Epithelial cell of esophagus (primary cell): ENCODE measurements at regions not wholly inside any gene's neighbourhood (a gene's known extent, or its start where the extent isn't known, plus 50 kb on each side); places are given as distances from the start of the nearest gene placed in this dataset.
A peak's percentile ranks its signal among the peaks of the same experiment; 100 is the strongest.

Experiments used
- DNase-seq: peaks from one replicate; pipeline ENCODE4 v3.0.0; 2010; ENCODE audit warnings: low read depth
- H3K4me3 ChIP-seq: 2 replicates; pipeline ENCODE4 v1.5.1; 2011; ENCODE audit warnings: mild to moderate bottlenecking, low read length, control low read depth
- TF ChIP-seq, protein P1 (sequence below): IDR thresholded peaks from 2 replicates; pipeline ENCODE4 v1.5.1; 2011; ENCODE audit warnings: low read depth, mild to moderate bottlenecking, low read length, control low read depth, inconsistent platforms; ENCODE audit not compliant: insufficient read depth; ENCODE audit errors: missing control alignments

DNA sequence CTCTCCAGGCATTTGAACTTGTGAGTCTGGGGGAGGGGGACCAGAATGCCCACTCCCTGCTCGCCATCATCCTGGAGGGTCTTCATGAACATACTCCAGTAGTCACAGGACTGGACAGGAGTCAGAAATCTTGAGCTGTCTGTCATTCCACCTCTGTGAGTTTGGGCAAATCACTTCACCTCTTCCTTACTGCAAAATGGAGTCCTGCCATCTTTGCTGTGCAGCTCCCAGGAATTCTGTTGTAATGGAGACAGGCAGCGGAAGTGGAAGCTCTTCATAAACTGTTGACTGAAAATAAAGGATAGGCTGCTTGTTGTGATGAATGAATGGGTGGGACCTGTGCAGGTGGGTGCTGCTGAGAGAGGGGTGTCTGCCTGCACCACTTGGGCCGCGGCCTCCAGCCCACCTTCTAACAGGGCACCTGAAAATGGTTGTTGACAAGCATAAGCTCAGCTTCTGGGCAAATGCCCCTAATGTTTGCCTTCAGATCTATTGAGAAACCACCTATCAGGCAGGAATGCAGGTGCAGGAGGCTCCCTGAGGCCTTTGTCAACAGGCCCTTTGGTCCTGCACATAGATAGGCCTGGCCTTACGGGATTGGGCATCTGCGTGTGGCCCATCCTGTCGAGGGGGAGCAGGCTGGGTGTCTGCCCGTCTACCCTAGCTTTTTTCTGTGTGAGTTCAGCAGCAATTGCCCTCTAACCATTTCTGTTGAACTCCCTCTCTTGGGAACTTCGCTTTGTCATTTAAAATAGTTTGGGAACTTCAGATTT is 321.0 kb downstream of the RPS6KC1 start:
- DNase-seq, result no peak
- H3K4me3 ChIP-seq, result no peak overlapping the region
- TF ChIP-seq, protein P1, sequence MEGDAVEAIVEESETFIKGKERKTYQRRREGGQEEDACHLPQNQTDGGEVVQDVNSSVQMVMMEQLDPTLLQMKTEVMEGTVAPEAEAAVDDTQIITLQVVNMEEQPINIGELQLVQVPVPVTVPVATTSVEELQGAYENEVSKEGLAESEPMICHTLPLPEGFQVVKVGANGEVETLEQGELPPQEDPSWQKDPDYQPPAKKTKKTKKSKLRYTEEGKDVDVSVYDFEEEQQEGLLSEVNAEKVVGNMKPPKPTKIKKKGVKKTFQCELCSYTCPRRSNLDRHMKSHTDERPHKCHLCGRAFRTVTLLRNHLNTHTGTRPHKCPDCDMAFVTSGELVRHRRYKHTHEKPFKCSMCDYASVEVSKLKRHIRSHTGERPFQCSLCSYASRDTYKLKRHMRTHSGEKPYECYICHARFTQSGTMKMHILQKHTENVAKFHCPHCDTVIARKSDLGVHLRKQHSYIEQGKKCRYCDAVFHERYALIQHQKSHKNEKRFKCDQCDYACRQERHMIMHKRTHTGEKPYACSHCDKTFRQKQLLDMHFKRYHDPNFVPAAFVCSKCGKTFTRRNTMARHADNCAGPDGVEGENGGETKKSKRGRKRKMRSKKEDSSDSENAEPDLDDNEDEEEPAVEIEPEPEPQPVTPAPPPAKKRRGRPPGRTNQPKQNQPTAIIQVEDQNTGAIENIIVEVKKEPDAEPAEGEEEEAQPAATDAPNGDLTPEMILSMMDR, result no peak

DNA sequence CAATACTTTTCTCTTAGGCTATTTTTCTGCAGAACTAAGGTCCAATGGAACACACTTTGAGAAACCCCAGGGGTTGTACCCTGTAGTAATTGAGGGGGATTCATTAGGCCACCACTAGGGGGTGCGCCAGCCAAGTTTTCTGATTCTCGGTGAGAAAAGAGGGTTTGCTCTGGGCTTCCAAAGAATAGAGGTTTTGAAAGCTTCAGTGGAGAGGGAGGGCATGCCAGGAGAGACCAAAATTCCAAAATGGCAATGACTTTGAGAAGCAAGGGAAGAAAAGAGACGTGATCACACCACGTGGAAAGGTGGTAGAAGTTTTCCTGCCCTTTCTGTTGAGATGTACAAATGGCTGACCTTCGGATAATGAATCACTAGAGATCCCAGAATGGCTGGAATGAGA is 323.3 kb downstream of the RPS6KC1 start:
- TF ChIP-seq, protein P1, result peak; percentile 86
- H3K4me3 ChIP-seq, result no peak overlapping the region
- DNase-seq, result peak; percentile 57

DNA sequence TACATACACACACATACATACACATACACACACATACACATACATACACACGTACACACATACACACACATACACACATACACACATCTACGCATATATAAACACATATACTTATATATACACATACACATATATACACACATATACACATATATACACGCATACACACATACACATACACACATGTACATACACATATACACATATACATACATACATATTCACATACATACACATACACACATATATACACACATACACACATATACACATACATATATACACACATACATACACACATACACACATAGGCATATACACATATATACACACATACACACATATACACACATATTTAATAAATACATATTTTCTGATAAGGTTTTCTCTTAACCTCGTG is 324.0 kb downstream of the RPS6KC1 start:
- DNase-seq, result no peak
- TF ChIP-seq, protein P1, result no peak
- H3K4me3 ChIP-seq, result no peak overlapping the region

DNA sequence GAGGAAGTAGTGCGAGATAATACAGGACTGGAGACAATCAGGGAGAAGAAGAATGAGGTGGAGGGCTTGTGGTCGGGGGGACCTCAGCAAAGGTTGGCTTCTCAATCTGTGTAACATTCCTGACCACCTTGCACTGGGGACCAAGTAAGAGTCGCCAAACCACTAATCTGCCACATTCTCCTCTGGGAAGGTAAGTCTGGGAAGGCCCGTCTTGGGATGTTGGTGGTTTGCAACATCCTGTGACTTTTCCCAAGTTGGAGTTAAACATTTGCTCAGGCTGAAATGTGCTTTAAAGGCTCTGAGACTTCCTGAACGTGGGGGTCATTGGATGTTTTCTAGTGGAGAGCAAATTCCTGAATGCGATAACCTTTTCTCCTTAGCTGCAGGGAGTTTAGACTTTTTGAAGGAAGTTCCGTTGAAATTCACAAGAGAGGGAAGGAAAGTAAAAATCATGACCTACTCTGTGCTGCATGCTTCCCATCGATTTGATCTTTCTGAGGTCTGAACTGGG is 325.9 kb downstream of the RPS6KC1 start:
- DNase-seq, result no peak
- TF ChIP-seq, protein P1, result no peak

DNA sequence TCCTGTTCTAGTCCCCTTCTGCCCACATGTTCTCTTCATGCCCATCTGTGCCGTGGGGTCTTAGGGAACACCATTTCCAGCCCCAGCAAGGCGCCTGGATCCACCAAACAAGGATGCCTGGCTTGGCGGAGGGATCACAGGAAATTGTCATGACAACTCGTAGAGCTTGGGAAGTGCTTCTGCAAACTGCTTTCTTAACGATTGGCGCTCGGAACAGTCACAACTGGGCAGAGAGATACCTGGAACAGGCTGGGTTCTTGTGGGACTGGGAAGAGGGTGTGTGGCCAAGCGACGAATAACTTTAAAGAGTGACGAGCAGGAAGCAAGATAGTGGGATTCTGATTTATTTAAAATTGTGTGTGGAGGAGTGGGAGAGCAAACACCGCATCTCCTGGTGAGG is 329.8 kb downstream of the RPS6KC1 start:
- TF ChIP-seq, protein P1, result no peak
- DNase-seq, result no peak
- no peak overlapping the region for H3K4me3 ChIP-seq

More for the DNA sequence above, 325.9 kb downstream of the RPS6KC1 start:
- H3K4me3 ChIP-seq, result no peak overlapping the region

DNA sequence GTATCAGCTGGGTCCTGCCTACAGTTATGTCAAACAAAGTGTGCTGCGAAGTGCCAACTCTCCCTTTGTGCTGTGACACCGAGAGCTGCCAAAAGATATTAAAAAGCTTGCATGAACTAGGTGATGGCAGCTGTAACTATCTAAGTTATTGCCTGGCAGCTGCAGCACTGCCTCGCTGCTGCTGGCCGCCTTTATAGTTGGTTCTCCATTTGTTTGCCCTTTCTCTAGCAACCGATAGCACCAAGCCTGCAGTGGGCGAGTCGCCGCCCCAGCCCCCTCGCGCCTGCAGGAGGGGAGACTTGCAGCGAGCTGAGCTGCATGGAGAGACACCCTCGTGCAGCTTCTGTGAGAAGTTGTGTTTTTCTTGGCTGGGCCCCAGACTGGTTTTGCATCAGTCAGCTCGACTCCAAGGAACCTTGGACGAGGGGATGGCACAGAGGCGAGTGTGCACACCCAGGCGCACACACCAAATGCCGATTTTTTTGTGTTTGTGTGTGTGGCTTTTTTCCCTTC is 330.6 kb downstream of the RPS6KC1 start:
- H3K4me3 ChIP-seq, result no peak overlapping the region
- TF ChIP-seq, protein P1, result no peak
- peak; percentile 5 for DNase-seq
